GM12891 (cell line): ENCODE measurements at regions not wholly inside any gene's neighbourhood (a gene's known extent, or its start where the extent isn't known, plus 50 kb on each side); places are given as distances from the start of the nearest gene placed in this dataset.

ENCODE experiments used
- DNase-seq: peaks from one replicate; pipeline ENCODE4 v3.0.0; 2011; ENCODE audit warnings: low spot score; ENCODE audit not compliant: insufficient read length
- FAIRE-seq: peaks from 2 replicates; lab custom pipeline; 2011; peaks lifted over from hg19 to GRCh38; lab: Jason Lieb, UNC
- PAX5 ChIP-seq: IDR thresholded peaks from 2 replicates; pipeline ENCODE4 v1.6.1; 2011; ENCODE audit warnings: low read length, moderate library complexity, mild to moderate bottlenecking; ENCODE audit not compliant: insufficient read depth, severe bottlenecking
- POLR2A ChIP-seq: IDR thresholded peaks from 2 replicates; pipeline ENCODE4 v1.6.1; 2011; ENCODE audit warnings: low read depth, low read length, control low read depth
- POLR2AphosphoS5 ChIP-seq: IDR thresholded peaks from 2 replicates; pipeline ENCODE4 v1.6.1; 2011; ENCODE audit warnings: low read depth, low read length, control low read depth
- POU2F2 ChIP-seq: IDR thresholded peaks from 2 replicates; pipeline ENCODE4 v1.6.1; 2011; ENCODE audit warnings: low read depth, mild to moderate bottlenecking, control low read depth, low read length, moderate library complexity
- SPI1 ChIP-seq: IDR thresholded peaks from 2 replicates; pipeline ENCODE4 v1.6.1; 2011; ENCODE audit warnings: low read depth, low read length, control low read depth
- TAF1 ChIP-seq: IDR thresholded peaks from 2 replicates; pipeline ENCODE4 v1.6.1; 2011; ENCODE audit warnings: low read depth, low read length, control low read depth

DNA sequence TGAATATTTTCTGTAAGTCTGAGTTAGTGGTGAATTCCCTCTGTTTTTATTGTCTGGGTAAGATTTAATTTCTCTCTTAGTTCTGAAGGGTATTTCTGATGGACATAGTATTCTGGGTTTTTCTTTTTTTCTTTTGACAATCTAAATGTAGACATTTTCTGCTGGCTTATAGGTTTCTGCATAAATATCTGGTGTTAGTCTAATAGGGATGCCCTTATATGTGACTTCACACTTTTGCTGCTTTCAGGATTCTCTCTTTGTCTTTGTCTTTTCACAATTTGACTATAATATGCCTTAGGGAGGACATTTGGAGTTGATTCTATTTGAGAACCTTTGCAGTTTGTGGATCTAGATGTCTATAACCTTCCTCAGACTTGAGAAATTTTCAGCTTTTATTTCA is 667.2 kb downstream of the EPHA7 start:
- DNase-seq (no peak), FAIRE-seq (no peak)
- TF ChIP-seq POLR2A (no peak), TAF1 (no peak), SPI1 (no peak), PAX5 (no peak), POLR2AphosphoS5 (no peak), POU2F2 (no peak)

DNA sequence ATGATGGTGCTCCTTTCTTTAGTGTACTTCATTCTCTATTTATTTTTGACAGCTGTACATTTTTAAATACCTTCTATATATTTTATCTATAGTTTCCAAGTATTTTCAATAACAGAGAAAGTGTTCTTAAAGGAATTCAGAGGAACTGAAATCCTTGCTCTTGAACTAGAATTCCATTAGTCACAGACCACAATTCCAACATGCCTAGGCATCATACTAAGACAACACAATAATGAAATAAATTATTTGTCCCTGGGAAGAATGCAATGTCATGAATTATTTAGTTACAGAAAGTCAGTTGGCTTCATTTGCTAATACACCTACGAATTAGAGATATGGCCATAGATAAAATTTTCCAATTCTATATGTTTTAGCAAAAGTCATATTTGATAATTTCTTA is 671.2 kb downstream of the EPHA7 start:
- FAIRE-seq = no peak
- no peak for DNase-seq
- TF ChIP-seq POLR2A (no peak), TAF1 (no peak), POU2F2 (no peak), POLR2AphosphoS5 (no peak)

DNA sequence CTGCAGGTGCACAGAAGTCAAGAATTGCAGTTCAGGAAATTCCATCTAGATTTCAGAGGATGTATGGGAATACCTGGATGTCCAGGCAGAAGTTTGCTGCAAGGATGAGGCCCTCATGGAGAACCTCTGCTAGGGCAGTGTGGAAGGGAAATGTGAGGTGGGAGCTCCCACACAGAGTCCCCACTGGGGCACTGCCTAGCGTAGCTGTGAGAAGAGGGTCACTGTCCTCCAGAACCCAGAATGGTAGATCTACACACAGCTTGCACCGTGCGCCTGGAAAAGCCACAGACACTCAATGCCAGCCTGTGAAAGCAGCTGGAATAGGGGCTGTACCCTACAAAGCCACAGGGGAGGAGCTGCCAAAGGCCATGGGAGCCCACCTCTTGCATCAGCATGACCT is 681.4 kb downstream of the EPHA7 start:
- DNase-seq (no peak), FAIRE-seq (no peak)
- TF ChIP-seq POLR2AphosphoS5 = no peak
- no peak for TF ChIP-seq POU2F2
- no peak for TF ChIP-seq PAX5
- TF ChIP-seq TAF1 = no peak
- no peak for TF ChIP-seq SPI1
- TF ChIP-seq POLR2A = no peak

DNA sequence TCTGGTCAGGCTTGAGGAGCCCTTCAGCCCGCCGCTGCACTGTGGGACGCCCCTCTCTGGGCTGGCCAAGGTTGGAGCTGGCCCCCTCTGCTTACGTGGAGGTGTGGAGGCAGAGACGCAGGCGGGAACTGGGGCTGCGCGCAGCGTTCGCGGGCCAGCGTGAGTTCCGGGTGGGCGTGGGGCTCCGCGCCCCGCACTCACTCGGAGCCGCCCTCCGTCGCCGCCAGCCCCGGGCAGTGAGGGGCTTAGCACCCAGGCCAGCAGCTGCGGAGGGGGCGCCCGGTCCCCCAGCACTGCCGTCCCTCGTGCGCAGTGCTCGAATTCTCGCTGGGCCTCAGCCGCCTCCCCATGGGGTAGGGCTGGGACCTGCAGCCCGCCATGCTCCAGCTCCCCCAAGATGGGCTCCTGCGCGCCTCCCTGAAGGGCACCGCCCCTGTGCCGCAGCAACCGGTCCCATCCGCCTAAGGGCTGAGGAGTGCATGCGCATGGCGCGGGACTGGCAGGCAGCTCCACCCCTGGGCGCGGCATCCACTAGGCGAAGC is 695.9 kb downstream of the EPHA7 start:
- DNase-seq (no peak), FAIRE-seq (no peak)
- TF ChIP-seq POLR2A = no peak
- TF ChIP-seq TAF1 = no peak
- no peak for TF ChIP-seq POU2F2
- no peak for TF ChIP-seq PAX5
- TF ChIP-seq POLR2AphosphoS5 = no peak
- no peak for TF ChIP-seq SPI1

DNA sequence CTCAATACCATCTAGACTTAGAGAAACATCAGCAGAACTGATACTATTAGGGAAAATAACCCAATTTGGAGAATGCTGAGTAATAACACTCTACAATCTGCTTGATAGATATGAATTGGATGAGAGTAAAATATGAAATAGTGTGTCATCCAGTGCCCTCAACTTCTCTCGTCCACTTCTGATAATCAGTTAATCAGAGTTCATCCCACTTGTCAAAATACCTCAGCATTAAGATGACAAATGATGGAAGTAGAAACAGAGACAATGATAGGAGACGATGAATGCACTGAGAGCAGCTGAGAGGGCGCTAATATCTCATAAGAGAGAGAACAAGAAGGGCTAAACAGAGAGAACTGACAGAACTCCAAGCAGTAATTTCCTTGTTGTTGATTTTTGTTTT is 699.6 kb downstream of the EPHA7 start:
- no peak for FAIRE-seq
- TF ChIP-seq TAF1 = no peak
- TF ChIP-seq SPI1 = no peak
- TF ChIP-seq PAX5 = no peak
- TF ChIP-seq POU2F2 = no peak
- no peak for DNase-seq

DNA sequence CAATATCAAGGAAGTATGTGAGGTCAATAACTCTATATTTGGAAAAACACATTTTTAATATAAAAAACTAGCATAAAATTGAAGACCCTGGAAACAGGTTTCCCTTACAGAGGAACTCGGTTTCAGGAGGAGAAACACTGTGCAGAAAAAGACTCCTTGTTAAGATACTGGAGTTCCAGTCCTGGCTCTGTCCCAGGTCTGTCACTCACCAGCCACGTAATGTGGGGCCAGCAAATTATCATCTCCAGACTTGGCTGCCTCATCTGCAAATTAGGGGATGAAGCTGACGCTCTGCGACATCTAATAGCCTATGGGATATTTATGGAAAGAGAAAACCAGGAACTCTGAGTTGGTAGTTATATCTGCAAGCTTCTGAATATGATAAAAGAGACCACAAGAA is 702.7 kb downstream of the EPHA7 start:
- TF ChIP-seq POLR2A (no peak), POLR2AphosphoS5 (no peak), POU2F2 (no peak), TAF1 (no peak), PAX5 (no peak), SPI1 (no peak)
- FAIRE-seq (no peak), DNase-seq (no peak)

DNA sequence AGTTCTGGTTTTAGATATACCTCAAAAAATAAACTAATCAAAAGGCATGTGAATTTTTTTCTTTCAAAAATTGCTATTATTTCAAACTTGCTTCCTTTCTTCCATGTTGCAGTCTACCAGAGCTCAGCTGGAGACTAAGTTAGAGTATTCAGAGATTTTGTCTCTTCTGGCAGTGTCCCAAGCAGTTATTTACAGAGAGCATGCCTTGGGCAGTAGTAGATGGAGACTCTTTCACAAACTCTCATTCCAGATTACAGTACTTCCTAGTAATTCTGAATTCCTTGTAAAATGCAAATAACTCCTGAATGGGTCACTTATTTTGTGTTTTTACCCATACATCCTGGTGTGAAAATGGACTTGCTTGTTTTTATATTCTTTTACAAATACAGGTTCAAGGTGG is 703.4 kb downstream of the EPHA7 start:
- no peak for TF ChIP-seq POLR2A
- no peak for TF ChIP-seq TAF1
- TF ChIP-seq SPI1 = no peak
- no peak for TF ChIP-seq PAX5
- TF ChIP-seq POLR2AphosphoS5 = no peak
- no peak for TF ChIP-seq POU2F2
- DNase-seq = no peak
- FAIRE-seq = no peak

DNA sequence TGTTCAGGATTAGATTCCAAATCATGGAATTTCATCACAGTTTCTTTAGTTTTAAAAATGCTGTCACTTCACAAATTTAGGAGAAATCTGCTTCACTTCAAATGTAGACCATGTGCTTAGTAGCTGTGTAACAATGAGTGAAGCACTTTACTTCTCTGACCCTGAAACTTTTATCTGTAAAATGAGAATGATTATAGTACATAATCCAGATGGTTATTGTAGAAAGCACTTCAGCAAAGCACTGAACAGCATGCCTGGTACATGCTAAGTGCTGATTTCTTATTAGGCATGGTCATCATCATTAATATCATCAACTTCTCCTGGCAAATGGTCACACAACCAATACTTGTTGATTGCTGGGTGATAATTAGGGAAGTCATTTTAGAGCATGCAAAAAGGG is 705.0 kb downstream of the EPHA7 start:
- FAIRE-seq (no peak), DNase-seq (no peak)
- no peak for TF ChIP-seq TAF1
- no peak for TF ChIP-seq POU2F2

DNA sequence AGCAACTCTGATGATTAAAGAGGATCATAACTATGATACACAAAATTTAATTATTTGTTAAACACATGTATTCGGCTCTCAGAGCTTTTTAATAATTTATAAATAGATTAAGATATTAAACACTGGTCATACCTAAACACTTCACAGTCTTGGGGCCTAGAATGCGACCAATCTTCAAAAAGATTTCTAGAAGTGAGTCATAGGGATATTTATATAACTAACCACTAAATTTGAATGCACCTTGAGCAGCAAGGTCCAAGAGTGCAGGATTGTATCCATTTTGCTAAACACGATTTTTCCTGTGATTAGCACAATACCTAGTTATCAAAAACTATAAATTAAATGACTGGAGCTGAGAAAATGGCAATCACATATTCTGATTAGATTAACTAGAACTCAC is 709.3 kb downstream of the EPHA7 start:
- FAIRE-seq (no peak), DNase-seq (no peak)
- TF ChIP-seq SPI1 (no peak), TAF1 (no peak), POLR2A (no peak), POU2F2 (no peak), POLR2AphosphoS5 (no peak), PAX5 (no peak)

DNA sequence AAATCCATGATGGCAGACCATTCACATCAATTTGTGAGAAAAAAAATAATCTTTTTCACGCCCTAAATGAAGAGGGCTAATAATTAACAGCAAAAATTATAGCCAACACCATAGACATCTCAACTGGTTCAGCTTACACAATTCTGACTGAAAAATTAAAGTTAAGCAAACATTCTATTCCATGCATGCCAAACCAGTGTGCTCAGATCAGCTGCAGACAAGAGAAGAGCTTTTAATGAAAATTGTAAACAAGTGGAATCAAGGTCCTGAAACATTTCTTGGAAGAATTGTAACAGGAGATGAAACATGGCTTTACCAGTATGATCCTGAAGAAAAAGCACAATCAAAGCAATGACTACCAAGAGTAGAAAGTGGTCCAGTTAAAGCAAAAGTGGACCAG is 710.4 kb downstream of the EPHA7 start:
- no peak for FAIRE-seq
- no peak for TF ChIP-seq POLR2A
- TF ChIP-seq POU2F2 = no peak
- TF ChIP-seq SPI1 = no peak
- TF ChIP-seq POLR2AphosphoS5 = no peak
- TF ChIP-seq TAF1 = no peak
- no peak for TF ChIP-seq PAX5
- no peak for DNase-seq

DNA sequence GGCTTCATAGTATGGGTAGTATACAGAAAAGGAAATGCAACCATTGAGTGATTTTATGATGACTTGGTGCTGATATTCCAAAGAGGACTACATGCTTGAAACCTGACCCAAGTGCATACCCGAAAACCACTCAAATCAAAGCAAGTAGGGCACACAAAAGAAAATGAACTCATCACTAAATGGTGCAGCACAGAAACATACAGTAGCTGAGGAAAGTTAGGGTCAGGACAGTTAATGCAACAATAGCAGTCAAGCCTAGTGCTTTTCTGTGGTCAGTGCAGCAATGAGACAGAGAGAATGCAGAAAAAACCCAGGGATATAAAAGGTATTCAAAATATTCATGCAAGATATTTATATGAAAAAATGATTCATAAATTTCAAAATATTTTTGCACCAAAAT is 711.1 kb downstream of the EPHA7 start:
- FAIRE-seq (no peak), DNase-seq (no peak)
- TF ChIP-seq TAF1 (no peak), SPI1 (no peak), POU2F2 (no peak), POLR2A (no peak), PAX5 (no peak), POLR2AphosphoS5 (no peak)
